NCI-H187 treated with DMSO at 0.1 percent for 48 hours (cell line): ENCODE measurements at regions not wholly inside any gene's neighbourhood (a gene's known extent, or its start where the extent isn't known, plus 50 kb on each side); places are given as distances from the start of the nearest gene placed in this dataset.
"Not testable (repeated sequence)": the region's sequence is repeated elsewhere in the genome, so short reads cannot be mapped to it uniquely, and the experiment has no call there.

Source experiments
- DNase-seq: peaks from one replicate; lab custom pipeline; 2025; lab: John Stamatoyannopoulos, UW

GRCh38 chr10:61271127-61271780, 181.9 kb downstream of the TMEM26 start:
- DNase-seq = no peak

GRCh38 chr10:61263518-61263917, 189.7 kb downstream of the TMEM26 start:
- DNase-seq = no peak

GRCh38 chr10:61262486-61263261, 190.5 kb downstream of the TMEM26 start:
- no peak for DNase-seq

- no peak for DNase-seq
These were observed 195.2 kb downstream of the TMEM26 start for GRCh38 chr10:61257956-61258496.

GRCh38 chr10:61257136-61257535, 196.0 kb downstream of the TMEM26 start:
- no peak for DNase-seq

GRCh38 chr10:61252326-61252725, 200.9 kb downstream of the TMEM26 start:
- not testable (repeated sequence) for DNase-seq

- no peak for DNase-seq
These were observed 202.1 kb downstream of the TMEM26 start for GRCh38 chr10:61251089-61251488.

GRCh38 chr10:61250131-61250530, 203.1 kb downstream of the TMEM26 start:
- no peak for DNase-seq

- no peak for DNase-seq
These were observed 205.2 kb downstream of the TMEM26 start for GRCh38 chr10:61248013-61248412.

GRCh38 chr10:61244261-61244775, 208.9 kb downstream of the TMEM26 start:
- no peak for DNase-seq

GRCh38 chr10:61232780-61233179, 220.4 kb downstream of the TMEM26 start:
- DNase-seq = no peak

GRCh38 chr10:61225939-61226338, 227.2 kb downstream of the TMEM26 start:
- no peak for DNase-seq

GRCh38 chr10:61223576-61223975, 229.6 kb downstream of the TMEM26 start:
- no peak for DNase-seq

GRCh38 chr10:61219696-61220095, 233.5 kb downstream of the TMEM26 start:
- DNase-seq = no peak

- no peak for DNase-seq
These were observed 235.2 kb downstream of the TMEM26 start for GRCh38 chr10:61217851-61218565.

GRCh38 chr10:61215246-61215645, 237.9 kb downstream of the TMEM26 start:
- DNase-seq = no peak

GRCh38 chr10:61211468-61211867, 241.7 kb downstream of the TMEM26 start:
- no peak for DNase-seq

- no peak for DNase-seq
These were observed 253.1 kb upstream of the RHOBTB1 start for GRCh38 chr10:61197057-61197456.

GRCh38 chr10:61195211-61195610, 251.2 kb upstream of the RHOBTB1 start:
- no peak for DNase-seq

- not testable (repeated sequence) for DNase-seq
These were observed 248.6 kb upstream of the RHOBTB1 start for GRCh38 chr10:61192589-61192988.

- DNase-seq = no peak
These were observed 248.1 kb upstream of the RHOBTB1 start for GRCh38 chr10:61192042-61192441.

- DNase-seq = no peak
These were observed 245.9 kb upstream of the RHOBTB1 start for GRCh38 chr10:61189912-61190311.
